C4-2B (cell line): ENCODE measurements at regions not wholly inside any gene's neighbourhood (a gene's known extent, or its start where the extent isn't known, plus 50 kb on each side); places are given as distances from the start of the nearest gene placed in this dataset.

Experiments
- H3K27ac ChIP-seq: fragments of 450-650 bp; 2 replicates; pipeline ENCODE4 v1.5.1; 2017
- CTCF ChIP-seq: fragments of 450-650 bp; conservative IDR thresholded peaks from 2 replicates; pipeline ENCODE4 v1.5.1; 2017; ENCODE audit warnings: mild to moderate bottlenecking
- ZFX ChIP-seq: fragments of 450-650 bp; IDR thresholded peaks from 2 replicates; pipeline ENCODE4 v1.6.1; 2017

DNA sequence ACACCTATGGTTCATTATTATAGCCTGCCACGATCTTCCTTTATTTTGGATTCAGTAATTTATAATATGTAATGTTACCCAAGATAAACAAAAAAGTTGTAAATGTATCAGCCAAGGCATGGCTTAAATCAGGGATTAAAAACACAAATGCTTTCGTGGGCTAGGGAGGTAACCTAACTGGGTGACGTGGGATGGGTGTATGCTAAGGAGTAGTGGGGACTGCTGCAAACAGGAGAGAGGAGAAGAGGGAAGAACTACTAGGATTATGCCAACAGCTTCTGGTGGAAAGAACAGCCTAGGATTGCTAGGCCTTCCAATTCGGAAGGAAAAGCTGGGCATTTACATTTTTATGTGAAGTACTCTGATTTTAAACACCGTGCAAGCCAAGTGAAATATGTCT, 244.8 kb upstream of the POU3F2 start:
- TF ChIP-seq ZFX = no peak
- TF ChIP-seq CTCF = no peak

DNA sequence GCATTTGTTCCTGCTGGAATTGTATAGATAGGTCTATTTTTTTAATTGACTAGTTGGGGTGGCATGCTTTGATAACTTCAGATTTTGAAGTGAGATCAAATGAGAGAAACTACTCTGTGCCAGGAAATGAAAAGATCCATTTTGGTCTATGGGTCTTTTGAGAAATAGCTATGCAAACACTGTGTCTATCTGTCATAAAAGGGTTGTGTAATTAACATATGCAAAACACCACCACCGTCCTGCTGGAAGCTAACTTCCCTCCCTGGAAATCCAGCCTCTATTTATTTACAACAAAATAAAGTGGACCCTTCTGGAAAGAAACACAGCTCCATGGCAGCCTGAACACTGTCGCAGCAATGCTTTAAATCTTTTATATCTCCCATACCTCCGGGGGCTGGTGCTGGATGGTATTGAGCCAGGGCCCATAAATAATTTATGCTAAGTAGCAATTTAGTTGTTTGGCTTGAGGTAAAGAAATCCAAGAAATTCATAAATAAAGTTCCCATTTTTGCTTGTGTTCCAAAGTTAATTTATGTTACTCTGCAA, 244.2 kb upstream of the POU3F2 start:
- TF ChIP-seq CTCF = no peak
- TF ChIP-seq ZFX = no peak
- H3K27ac ChIP-seq = no peak overlapping the region

More for the DNA sequence above, 244.8 kb upstream of the POU3F2 start:
- H3K27ac ChIP-seq = no peak overlapping the region

DNA sequence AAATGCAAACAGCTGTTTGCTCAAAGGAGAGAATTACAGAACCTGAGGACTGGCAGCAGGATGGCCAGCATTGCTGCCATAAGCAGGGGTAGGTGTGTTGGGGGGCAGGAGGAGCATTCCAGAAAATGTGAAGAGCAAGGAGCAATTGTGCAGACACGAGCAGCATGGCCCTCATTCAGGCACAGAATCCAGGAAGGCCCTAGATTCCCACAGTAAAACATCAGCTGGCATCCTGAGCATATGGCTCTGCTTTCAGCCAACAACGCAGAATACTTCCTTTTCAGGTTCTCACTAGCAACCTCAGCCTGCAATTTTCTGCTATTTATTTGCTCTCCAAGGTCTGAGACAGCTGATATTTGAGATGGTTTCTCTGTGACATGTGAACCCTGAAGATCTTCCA, 243.4 kb upstream of the POU3F2 start:
- H3K27ac ChIP-seq = no peak overlapping the region
- TF ChIP-seq ZFX (no peak), CTCF (no peak)

GRCh38 chr6:98593676-98594075, 240.7 kb upstream of the POU3F2 start:
- TF ChIP-seq CTCF = no peak
- TF ChIP-seq ZFX = no peak
- no peak overlapping the region for H3K27ac ChIP-seq

- no peak overlapping the region for H3K27ac ChIP-seq
- TF ChIP-seq CTCF (no peak), ZFX (no peak)
Observed at GRCh38 chr6:98601716-98602115, 232.7 kb upstream of the POU3F2 start.

DNA sequence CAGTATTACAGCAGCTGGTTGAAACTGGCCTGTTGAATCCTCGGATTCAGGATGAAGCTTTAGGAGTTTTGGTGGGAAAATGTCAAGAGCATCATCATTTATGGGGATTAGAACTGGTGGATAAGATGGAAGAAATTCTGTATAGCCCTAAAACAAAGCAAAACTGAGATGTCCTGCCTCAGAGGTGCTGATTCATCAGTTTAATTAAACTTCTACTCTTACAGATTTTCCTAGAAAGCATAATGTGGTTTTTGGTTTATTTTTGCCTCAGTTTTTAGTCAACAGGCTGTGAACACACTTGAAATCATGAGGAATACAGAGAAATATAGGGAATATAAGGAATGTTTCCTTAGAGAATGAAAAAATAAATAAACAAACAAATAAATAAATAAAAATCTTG, 228.7 kb upstream of the POU3F2 start:
- TF ChIP-seq ZFX = no peak
- no peak for TF ChIP-seq CTCF

GRCh38 chr6:98627129-98627775, 207.1 kb upstream of the POU3F2 start:
- H3K27ac ChIP-seq = no peak overlapping the region

More for the DNA sequence above, 228.7 kb upstream of the POU3F2 start:
- H3K27ac ChIP-seq = no peak overlapping the region

More at GRCh38 chr6:98627129-98627775, 207.1 kb upstream of the POU3F2 start:
- no peak for TF ChIP-seq CTCF
- no peak for TF ChIP-seq ZFX
